A673 (cell line): ENCODE measurements at regions not wholly inside any gene's neighbourhood (a gene's known extent, or its start where the extent isn't known, plus 50 kb on each side); places are given as distances from the start of the nearest gene placed in this dataset.

ENCODE experiments used
- CTCF ChIP-seq: fragments of 300-800, 200-600 bp; sonication (generic); conservative IDR thresholded peaks from 2 replicates; pipeline ENCODE4 v1.5.1; 2017; ENCODE audit warnings: low read depth, mild to moderate bottlenecking, antibody characterized with exemption, low read length, moderate library complexity, mixed read lengths
- EZH2 ChIP-seq: fragments of 200-600 bp; sonication (generic); IDR thresholded peaks from 2 replicates; pipeline ENCODE4 v1.6.1; 2017; ENCODE audit warnings: borderline replicate concordance, low read depth, mild to moderate bottlenecking, mixed read lengths, antibody characterized with exemption, low read length; ENCODE audit not compliant: poor library complexity, severe bottlenecking

GRCh38 chr11:130546438-130546837, 98.0 kb downstream of the ADAMTS15 start:
- TF ChIP-seq CTCF (no peak), EZH2 (no peak)
